ENCODE measurements at regions not wholly inside any gene's neighbourhood (a gene's known extent, or its start where the extent isn't known, plus 50 kb on each side); places are given as distances from the start of the nearest gene placed in this dataset.
A peak's percentile ranks its signal among the peaks of the same experiment; 100 is the strongest.

DNA sequence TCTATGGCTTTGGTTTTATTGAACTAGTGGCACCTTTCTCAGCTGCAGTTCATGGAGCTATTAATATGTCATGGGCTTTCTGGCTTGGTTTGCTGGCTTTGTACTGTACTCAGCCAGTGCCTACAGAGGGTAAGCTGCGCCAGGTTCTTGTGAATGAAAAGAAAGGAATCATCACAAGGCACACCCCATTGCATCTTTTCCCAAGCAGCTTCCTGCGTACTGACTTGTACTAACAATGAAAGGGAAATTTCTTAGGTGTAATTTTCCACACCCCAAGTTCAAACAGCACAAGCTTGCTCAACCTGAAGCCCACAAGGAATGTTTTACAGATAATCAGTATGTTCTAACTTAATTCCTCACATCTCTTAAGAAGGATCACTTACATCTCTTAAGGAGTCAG is 78.0 kb upstream of the TNFSF18 start:
- H3K4me3 ChIP-seq (ENCODE audit: insufficient read depth, low read depth, low read length), result no peak overlapping the region
- no peaks in the 10 kb centered on the region for H3K36me3 ChIP-seq (replicated peaks; ENCODE audit: control insufficient read depth, insufficient read depth, low read length)
- DNase-seq, result no peak
- H3K27me3 ChIP-seq (ENCODE audit: control insufficient read depth, insufficient read depth, low read length), result no peaks in the 10 kb centered on the region

DNA sequence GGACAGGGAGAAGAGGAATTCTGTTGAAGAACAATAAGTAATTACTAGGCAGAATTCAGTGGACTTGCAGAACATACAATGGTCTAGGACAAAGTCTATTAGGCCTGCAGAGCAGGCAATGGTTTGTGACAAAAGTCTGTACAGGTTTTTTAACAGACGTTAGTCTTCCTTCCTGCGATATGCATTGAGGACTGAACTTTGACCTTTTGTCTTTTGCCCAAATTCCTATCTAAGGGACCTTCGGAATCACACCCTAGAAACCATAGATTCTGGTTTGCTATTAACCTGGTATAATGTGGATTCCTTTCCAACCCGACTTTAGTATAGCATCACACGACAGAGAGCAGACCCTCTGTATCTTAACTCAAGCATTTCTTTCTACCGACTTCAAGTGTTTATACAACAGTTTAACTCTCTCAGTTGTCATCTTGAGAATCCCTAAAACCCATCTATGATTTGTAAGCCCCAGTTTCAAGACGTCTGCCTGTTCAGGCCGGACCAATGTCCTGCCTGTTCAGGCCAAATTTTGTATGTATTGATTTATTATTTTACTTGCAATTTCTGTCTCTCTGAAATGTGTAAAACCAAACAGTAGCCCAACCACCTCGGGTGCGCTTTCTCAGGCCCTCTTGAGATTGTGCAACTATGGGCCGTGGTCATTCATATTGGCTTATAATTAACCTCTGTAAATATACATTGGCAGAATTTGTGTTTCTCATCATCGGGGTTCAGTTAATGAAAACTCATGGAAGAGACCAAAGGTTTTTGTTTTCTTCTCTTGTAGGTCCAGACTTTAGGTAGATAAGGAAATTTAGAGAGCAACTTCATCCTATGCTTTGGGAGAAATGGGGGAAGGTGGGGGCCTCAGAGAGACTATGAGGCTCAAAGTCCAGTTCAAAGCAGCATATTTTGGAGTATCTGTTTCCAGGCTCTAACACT is 76.9 kb upstream of the TNFSF18 start:
- Histone ChIP-seq H3K27me3 (ENCODE audit: control insufficient read depth, insufficient read depth, low read length) (no peaks in the 10 kb centered on the region), H3K4me3 (ENCODE audit: insufficient read depth, low read depth, low read length) (no peak overlapping the region), H3K36me3 (replicated peaks; ENCODE audit: control insufficient read depth, insufficient read depth, low read length) (no peaks in the 10 kb centered on the region)
- DNase-seq, result no peak

DNA sequence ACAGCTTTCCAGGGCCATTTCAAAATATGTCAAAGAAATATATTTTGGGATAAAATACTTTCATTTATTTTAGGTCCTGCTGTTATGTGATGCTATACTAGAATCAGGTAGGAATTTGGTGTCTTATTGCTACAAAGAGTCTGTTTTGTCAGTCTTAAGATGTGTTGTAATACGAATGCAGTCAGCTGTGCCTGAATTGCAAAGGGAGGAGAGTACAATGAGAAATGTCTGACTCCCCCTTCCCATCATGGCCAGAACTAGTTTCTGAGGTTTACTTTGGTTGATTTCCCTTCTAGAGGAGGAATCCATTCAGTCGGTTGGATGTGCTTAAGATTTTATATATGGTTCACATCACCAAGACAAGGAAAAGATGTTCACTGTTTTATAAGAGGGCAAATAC is 75.7 kb upstream of the TNFSF18 start:
- Histone ChIP-seq H3K36me3 (replicated peaks; ENCODE audit: control insufficient read depth, insufficient read depth, low read length) (no peaks in the 10 kb centered on the region), H3K27me3 (ENCODE audit: control insufficient read depth, insufficient read depth, low read length) (no peaks in the 10 kb centered on the region), H3K4me3 (ENCODE audit: insufficient read depth, low read depth, low read length) (no peak overlapping the region)
- no peak for DNase-seq

DNA sequence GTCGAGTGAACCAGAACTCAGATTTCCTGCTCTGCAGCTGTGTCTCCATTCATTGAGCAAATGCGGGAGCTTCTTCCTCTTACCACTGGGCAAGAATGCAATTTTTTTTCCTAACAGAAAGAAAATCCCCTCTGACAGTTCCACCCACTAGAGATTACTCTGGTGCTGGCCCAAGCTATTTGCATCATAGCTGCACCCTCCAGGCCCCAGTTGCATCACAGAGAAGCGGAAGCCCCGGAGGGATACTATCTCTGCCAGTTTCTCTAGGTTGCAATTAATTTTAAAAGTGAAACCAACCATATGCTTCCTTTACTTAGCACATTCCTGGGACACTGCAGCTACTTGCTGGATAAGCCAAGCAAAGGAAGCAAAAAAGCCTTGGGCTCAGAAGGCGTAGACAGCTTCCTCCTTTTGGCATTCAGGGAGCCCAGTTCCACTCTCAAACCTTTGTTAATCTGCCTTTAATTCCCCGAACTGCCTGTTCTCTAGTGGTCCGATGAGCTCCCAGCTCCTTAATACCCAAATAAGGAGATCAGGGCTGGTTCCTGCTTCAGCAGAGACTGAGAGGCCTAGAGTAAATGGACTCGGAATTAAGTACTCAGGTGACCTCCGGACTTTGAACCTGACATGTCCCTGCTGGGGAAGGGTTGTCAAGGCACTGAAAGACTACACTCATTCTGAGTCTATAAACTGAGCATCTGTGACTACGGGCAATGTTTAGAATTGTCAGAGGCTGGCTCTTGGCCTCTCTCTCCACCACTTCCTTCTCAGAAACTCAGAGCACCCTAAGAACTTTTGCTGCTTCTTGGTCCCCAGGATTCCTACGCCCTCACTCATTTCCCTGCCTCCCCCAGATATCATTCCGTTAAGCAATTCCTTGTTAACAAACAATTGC is 72.5 kb upstream of the TNFSF18 start:
- peak; percentile 29 for DNase-seq
- H3K4me3 ChIP-seq (ENCODE audit: insufficient read depth, low read depth, low read length), result no peak overlapping the region
- H3K27me3 ChIP-seq (ENCODE audit: control insufficient read depth, insufficient read depth, low read length), result no peaks in the 10 kb centered on the region
- H3K36me3 ChIP-seq (replicated peaks; ENCODE audit: control insufficient read depth, insufficient read depth, low read length), result no peaks in the 10 kb centered on the region

GRCh38 chr1:173122344-173122935 is 71.7 kb upstream of the TNFSF18 start:
- DNase-seq, result no peak
- Histone ChIP-seq H3K4me3 (ENCODE audit: insufficient read depth, low read depth, low read length) (no peak overlapping the region), H3K36me3 (replicated peaks; ENCODE audit: control insufficient read depth, insufficient read depth, low read length) (no peaks in the 10 kb centered on the region), H3K27me3 (ENCODE audit: control insufficient read depth, insufficient read depth, low read length) (no peaks in the 10 kb centered on the region)

- no peak for DNase-seq
- Histone ChIP-seq H3K27me3 (ENCODE audit: control insufficient read depth, insufficient read depth, low read length) (no peaks in the 10 kb centered on the region), H3K4me3 (ENCODE audit: insufficient read depth, low read depth, low read length) (no peak overlapping the region), H3K36me3 (replicated peaks; ENCODE audit: control insufficient read depth, insufficient read depth, low read length) (no peaks in the 10 kb centered on the region)
These were observed 67.7 kb upstream of the TNFSF18 start for GRCh38 chr1:173118404-173118803.

DNA sequence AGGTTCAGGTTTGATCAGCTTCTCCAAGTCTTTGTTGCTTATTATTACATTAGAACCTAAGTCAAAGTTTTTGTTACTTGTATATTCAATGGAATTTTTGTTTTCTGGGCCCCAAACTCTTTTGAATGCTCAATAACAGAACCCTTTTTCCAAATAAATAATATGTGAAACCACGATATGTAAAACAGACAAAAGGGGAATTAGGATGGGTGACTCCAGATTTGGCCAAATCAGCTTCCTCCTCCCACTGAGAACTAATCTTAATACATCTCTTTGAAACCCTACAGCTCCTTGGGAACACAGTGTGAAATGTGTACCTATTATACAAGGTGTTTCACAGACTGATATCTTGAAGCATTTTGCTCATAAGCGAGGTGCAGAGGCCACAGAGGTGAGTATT is 67.0 kb upstream of the TNFSF18 start:
- H3K27me3 ChIP-seq (ENCODE audit: control insufficient read depth, insufficient read depth, low read length), result no peaks in the 10 kb centered on the region
- DNase-seq, result no peak
- H3K36me3 ChIP-seq (replicated peaks; ENCODE audit: control insufficient read depth, insufficient read depth, low read length), result no peaks in the 10 kb centered on the region
- no peak overlapping the region for H3K4me3 ChIP-seq (ENCODE audit: insufficient read depth, low read depth, low read length)

GRCh38 chr1:173117108-173117633 is 66.4 kb upstream of the TNFSF18 start:
- Histone ChIP-seq H3K4me3 (ENCODE audit: insufficient read depth, low read depth, low read length) (no peak overlapping the region), H3K27me3 (ENCODE audit: control insufficient read depth, insufficient read depth, low read length) (no peaks in the 10 kb centered on the region), H3K36me3 (replicated peaks; ENCODE audit: control insufficient read depth, insufficient read depth, low read length) (no peaks in the 10 kb centered on the region)
- no peak for DNase-seq

DNA sequence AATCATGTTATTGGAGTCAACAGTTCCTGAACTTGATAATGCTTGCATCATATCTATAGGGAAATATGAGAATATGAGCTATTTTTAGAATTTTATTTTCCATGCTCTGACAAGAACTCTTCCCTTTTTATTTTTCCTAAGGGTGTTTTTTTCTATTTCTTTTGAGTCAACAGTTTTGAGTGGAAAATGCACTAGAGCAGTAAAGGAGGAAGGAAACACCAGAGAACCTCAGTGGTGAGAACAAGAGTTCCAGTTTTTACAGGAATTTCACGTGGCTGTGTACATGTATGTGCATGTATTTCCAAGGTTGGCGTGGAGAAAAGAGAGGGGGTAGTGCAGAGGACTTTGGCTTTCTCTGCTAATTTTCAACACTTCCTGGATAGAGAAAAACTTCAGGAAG is 63.6 kb upstream of the TNFSF18 start:
- Histone ChIP-seq H3K36me3 (replicated peaks; ENCODE audit: control insufficient read depth, insufficient read depth, low read length) (no peaks in the 10 kb centered on the region), H3K27me3 (ENCODE audit: control insufficient read depth, insufficient read depth, low read length) (no peaks in the 10 kb centered on the region), H3K4me3 (ENCODE audit: insufficient read depth, low read depth, low read length) (no peak overlapping the region)
- no peak for DNase-seq

DNA sequence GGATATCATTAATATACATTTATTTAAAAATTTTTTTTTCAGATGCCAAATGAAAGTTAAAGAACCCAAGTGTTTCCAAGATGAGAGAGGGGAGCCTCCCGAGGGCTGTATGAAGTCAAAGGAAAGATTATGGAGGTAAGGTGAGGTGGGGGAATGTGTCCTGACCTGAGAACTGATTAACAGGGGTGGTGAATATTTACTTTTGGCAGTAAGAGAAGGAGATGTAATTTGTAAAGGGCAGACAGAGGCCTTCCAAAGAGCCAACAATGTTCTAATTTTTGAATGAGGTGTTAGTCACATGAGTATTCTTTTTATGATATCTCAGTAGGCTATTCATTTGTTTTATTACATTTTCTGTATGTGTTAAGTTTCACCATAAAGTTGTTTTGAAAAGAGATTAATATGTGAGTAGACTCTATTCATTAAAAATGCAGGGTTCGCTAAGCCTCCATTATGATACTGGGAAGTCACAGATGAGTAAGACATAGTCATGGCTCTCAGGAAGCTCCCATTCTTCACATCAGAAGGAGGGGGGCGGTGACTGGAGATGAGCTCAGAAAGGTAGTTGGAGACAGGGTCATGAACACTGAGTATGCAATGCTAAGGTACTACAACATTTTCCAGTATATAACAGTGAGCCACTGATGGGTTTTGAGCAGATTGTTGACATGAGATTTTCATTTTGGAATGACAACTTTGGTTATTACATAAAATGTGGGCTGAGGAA is 62.4 kb upstream of the TNFSF18 start:
- no peak overlapping the region for H3K4me3 ChIP-seq (ENCODE audit: insufficient read depth, low read depth, low read length)
- H3K27me3 ChIP-seq (ENCODE audit: control insufficient read depth, insufficient read depth, low read length), result no peaks in the 10 kb centered on the region
- no peaks in the 10 kb centered on the region for H3K36me3 ChIP-seq (replicated peaks; ENCODE audit: control insufficient read depth, insufficient read depth, low read length)
- no peak for DNase-seq

DNA sequence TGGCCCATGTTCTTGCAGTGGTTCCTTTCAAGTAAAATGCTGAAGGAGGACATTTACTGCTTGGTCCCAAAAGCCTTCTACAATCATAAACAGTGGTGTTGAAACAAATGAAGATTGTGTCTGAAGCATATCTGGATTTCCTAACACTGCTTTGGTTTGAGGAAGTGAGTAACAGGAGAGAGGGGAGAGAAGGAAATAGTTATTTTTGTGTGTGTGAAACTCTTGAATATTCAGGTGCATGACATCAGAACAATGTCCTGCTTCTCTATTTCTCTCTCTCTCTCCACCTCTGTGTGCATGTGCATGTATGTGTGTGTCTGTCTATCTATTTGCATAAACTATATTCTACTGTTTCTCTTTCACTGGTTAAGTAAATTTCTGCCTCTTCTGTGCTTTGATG is 61.4 kb upstream of the TNFSF18 start:
- no peaks in the 10 kb centered on the region for H3K27me3 ChIP-seq (ENCODE audit: control insufficient read depth, insufficient read depth, low read length)
- no peak overlapping the region for H3K4me3 ChIP-seq (ENCODE audit: insufficient read depth, low read depth, low read length)
- DNase-seq, result no peak
- no peaks in the 10 kb centered on the region for H3K36me3 ChIP-seq (replicated peaks; ENCODE audit: control insufficient read depth, insufficient read depth, low read length)

DNA sequence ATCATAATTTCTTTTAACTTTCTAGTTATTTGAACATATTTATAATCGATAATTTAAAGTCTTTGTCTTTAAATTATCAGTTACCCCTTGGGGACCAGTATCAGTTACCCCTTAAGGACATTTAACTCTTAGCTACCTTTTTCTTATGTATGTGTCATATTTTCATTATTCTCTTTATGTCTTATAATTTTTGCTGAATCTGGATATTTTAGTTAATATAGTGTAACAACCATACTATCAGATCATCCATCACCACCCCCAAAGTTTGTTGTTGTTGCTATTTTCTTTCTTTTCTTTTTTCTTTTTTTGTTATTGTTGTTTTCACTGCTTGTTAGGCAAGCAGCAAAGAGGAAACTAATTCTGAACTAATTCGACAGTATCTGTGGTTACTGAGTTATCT is 57.0 kb upstream of the TNFSF18 start:
- DNase-seq, result no peak
- H3K4me3 ChIP-seq (ENCODE audit: insufficient read depth, low read depth, low read length), result no peak overlapping the region

DNA sequence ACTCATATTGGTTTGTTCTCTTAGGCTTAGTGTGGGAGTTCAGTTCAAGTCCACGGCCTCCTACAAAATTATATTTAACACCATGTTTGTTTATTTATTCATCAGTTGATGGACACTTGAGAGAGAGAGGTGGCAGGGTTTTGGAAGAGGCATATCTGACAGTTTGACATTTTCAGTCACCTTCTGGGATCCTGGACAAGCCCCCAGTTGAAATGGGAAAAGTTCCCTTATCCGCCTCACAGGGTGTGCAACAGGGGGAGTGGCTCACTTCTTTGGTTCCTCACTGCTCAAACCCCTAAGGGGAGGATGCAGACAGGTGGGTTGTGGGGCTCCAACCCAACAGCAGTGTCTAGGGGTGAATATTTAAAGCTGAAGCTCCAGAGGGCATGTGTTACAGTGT is 52.3 kb upstream of the TNFSF18 start:
- Histone ChIP-seq H3K36me3 (replicated peaks; ENCODE audit: control insufficient read depth, insufficient read depth, low read length) (no peaks in the 10 kb centered on the region), H3K27me3 (ENCODE audit: control insufficient read depth, insufficient read depth, low read length) (no peaks in the 10 kb centered on the region), H3K4me3 (ENCODE audit: insufficient read depth, low read depth, low read length) (no peak overlapping the region)
- no peak for DNase-seq

More for the DNA sequence above, 57.0 kb upstream of the TNFSF18 start:
- no peaks in the 10 kb centered on the region for H3K27me3 ChIP-seq (ENCODE audit: control insufficient read depth, insufficient read depth, low read length)
- H3K36me3 ChIP-seq (replicated peaks; ENCODE audit: control insufficient read depth, insufficient read depth, low read length), result no peaks in the 10 kb centered on the region

DNA sequence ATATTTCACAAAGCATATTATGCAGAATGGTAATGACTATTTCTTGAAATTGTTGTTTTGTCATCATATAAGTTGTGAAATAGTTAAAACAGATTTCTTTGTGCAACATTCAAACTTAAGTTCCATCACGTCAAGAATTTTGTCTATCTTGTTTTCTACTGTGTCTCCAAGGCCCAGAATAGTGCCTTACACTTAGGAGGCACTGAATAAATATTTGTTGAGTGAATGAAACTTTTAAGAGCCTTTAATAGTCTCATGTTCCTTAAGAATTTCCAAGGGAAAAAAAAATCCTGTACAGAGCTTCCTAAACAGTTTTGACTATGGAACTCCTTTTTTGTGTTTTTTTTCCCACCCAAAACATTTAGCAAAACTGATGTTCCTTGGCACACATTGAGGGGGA is 50.8 kb upstream of the TNFSF18 start:
- no peaks in the 10 kb centered on the region for H3K27me3 ChIP-seq (ENCODE audit: control insufficient read depth, insufficient read depth, low read length)
- no peak overlapping the region for H3K4me3 ChIP-seq (ENCODE audit: insufficient read depth, low read depth, low read length)
- no peaks in the 10 kb centered on the region for H3K36me3 ChIP-seq (replicated peaks; ENCODE audit: control insufficient read depth, insufficient read depth, low read length)
- DNase-seq, result no peak
